GM19238 (cell line): ENCODE measurements at regions not wholly inside any gene's neighbourhood (a gene's known extent, or its start where the extent isn't known, plus 50 kb on each side); places are given as distances from the start of the nearest gene placed in this dataset.

Experiments
- DNase-seq: peaks from one replicate; pipeline ENCODE4 v3.0.0; 2011; ENCODE audit warnings: low spot score; ENCODE audit not compliant: insufficient read length

DNA sequence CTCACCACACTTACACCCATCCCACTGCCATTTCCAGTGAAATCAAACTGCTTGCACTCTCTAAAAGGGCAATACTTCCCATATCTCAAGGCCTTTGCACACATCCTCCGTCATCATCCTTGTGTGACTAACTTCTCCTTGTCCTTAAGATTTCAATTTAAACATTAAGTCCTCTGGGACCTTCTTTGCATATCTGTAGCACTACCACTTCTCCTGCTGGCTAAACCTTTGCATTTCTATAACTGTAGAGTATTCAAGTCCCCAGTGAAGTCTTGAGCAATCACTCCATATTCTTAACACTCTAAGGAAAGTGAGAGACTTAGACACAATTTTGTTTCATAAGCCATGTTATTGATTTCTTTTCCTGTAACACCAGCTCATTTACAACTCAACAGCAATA, 136.8 kb upstream of the EPHA4 start:
- no peak for DNase-seq

DNA sequence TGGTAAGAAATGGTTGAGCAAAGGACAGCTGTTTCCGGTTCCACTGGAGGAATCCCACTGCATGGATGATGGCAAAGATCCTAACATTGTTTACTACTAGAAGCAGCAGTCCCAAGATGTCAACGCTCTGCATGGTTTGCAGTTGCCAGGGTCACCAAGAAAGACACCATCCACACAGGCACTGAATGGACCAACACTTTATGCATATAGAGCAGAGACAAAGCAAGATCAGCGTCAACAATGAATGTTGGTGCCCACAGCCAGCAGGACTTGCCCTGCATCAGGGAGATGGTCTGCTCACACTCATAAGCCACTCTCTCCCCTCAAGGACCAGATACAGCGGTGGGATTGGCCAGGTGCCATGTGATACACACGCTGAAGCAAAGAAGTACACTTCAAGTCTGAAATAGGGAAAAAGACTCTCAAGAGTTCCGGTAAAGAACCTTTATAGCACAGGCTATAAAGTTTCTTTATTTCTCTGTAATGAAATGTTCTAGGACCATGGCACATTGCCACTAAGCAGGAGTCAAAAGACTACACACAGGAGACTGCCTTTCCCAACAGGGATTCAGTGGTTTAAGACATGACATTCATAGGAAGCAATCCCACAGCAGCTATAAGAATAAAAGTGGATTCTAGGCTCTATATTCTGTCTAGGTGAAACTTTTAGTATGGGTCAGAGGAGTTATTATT, 133.2 kb upstream of the EPHA4 start:
- DNase-seq = no peak

DNA sequence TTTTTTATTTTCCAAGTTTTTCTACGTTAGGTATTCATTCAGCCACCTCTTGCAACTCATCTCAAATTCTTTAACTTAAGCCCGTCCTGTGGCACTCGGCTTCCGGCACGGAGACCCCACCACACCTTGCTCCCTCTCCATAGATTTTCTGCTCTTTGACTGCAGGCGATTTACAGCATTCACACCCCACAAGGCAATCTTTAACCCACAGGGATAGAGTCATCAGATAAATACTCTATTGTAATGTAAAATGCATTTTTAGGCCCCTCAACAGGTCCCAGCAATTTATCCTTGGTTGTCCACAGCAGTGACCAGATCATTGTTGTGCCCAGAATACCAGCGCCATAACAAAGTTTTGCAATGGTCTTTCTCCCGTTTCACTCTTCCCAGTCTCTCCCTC, 132.3 kb upstream of the EPHA4 start:
- DNase-seq = no peak

DNA sequence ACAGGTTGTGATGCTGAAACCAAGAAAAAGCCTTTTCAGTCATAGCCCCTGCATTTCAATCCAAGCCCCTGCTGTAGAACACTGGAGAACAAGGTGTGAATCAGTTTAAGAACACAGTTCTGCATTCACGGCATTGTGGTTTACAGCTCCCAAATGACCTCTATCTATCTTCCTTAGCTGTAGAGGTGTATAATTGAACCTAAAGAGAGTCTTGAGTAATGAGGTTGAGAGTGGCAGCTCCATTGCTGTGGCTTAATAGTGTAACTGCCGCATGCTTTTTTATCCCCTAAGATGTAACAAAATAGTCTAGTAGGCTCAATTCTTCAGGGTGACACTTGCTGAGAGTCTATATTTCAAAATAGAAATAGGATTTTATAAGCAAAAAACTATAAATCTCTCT, 121.3 kb upstream of the EPHA4 start:
- DNase-seq = no peak

DNA sequence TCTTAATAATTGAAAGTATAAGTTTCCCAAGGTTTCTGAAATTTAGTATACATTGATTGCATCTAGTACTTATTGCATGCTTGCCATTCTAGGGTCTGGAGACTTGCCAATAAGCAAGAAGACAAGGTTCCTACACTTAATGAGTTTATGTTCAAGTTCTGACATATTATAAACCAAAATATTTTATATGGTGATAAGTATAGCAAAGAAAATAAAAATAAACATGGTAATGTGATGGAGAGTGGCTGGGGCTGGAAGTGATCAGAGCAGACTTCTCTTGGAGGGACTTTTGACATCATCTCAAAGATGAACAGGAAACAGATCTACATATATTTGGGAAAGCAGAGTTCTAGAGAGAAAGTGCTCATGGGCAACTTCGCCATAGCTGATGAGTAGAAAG, 119.5 kb upstream of the EPHA4 start:
- no peak for DNase-seq

DNA sequence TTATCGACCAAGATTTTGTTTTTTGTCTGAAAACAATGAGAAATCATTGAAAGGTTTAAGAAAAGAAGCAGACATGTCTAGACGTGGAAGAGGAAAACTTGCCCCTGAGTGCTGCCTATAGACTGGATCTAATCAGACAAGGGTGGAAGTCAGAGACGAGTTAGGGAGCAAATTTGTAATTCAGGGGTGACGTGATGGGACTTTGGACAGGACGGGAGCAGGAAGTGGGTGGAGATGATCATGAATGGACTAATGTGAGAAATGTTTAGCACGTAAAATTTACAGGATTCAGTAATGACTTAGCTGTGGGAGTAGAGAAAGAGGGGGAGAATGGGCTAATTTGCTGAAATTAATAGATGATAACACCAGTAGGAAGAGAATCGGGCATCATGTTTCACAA, 117.0 kb upstream of the EPHA4 start:
- DNase-seq = no peak

DNA sequence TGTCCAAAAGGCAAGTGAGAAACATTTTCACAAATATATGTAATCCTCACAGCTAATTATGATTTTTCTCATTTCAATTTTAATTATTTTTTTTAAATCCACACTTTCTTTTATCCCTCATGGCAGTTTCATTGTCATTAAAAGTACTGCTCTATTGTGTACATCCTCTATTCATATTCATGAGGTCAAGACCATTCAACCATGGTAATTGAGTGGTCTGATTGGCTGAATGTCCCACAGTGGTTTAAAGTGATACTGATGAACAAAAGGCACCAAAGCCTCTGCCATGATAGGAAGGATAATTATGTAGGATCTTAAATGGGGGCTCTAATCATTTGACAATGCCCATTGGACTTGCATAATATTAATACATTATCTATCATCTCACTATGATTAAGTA, 108.4 kb upstream of the EPHA4 start:
- no peak for DNase-seq

DNA sequence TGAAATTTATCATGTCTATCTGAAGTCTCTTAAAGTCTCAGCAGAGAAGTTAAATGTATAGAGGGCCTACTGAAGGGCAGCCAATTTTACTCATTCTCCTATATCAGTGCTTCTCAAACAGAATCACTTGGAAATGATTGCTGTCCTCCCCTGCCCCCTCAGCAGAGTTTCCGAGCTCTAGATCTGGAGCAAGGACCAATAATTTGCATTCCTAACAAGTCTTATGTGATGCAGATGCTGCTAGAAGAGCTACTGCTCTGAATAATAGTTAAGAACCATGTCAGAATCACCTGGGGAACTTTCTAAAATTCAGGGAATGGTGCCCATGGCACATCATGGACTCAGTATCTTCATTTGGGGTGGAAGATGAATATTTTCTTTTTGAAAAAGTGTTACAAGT, 105.6 kb upstream of the EPHA4 start:
- no peak for DNase-seq

DNA sequence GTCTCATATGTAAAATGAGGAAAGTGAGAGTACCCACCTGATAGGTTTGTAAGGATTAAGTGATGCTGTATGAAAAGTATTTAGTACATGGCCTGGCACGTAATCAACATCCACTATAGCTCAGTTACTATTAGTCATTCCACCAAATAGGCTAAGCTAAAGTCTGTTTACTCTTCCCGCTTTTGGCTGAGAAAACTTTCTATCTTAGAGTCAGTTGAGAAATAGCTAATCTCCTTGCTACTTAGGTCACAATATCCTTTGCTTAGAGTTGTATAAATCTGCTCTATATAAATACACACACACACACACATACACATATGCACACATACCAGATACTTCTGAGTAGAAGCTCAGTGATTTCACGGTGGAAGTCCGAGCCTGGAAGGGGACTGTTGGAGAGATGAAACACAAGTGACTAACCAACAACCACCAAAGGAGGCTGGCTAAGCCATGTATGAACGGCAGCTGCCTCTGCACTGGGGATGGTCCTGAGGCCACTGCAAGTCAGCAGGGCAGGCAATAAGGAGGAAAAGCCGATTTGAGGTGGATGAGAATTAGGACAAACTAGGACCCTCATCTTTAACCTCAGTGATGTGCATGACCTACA, 104.6 kb upstream of the EPHA4 start:
- DNase-seq = no peak

DNA sequence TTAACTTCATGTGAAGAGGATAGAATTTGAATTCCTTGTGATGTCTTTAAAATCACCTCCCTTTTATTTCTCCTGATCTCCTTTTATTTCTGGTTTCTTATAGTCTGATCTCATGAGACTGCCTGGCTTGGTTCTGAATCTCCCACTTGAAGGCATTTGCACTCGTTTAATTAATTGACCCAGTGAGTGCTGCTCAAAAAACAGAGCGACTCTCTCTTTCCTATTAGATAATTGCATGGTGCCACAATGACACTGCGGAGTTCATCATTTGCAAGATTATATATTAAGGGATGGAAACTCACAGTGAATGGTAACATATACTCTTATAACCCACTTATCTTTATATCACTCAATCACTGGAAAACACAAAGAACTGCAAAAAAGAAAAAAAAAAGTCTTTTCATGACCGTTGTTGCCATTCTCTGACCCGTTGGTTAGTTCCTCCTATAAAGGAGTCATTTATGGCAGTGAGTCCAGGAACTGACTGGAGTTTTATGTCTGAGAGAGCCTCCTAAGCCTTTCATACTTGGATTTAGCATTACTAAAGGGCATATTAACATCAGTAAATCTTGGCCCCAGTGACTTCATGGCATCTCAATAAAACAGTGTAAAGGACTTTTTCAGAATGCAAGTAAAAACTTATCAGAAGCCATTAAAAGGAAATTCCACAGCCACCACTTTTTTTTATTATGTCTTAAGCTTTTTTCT, 103.3 kb upstream of the EPHA4 start:
- no peak for DNase-seq

DNA sequence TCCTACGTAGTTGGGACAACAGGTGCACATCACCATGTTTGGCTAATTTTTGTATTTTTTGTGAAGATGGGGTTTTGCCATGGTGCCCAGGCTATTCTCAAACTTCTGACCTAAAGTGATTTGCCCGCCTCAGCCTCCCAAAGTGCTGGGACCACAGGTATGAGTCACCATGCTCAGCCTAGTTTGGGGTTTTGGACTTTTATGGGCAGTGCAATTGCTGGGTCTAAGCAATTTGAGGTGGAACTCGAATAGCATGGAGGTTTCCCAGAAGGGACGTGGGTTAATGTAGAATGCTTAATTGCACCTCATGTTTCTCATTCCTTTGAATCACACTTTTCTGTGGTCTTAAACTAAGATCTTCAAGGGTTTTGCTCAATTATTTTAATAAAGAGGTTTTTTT, 102.3 kb upstream of the EPHA4 start:
- DNase-seq = no peak

DNA sequence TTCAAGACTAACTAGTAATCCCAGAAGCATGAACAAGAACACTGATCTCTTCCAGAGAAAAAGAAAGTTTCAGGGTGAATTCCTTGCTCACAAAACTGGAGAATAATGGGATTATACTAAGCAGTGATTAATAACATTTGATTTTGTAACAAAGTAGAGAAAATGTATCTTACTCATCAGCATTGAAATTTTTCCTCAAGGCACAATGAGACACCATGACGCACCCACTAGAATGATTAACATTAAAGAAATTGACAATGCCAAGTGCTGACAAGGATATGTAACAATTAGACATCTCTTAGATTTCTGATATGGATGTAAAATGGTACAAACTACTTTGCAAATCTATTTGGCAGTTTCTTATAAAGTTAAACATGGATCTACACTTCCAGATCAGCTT, 101.1 kb upstream of the EPHA4 start:
- no peak for DNase-seq

DNA sequence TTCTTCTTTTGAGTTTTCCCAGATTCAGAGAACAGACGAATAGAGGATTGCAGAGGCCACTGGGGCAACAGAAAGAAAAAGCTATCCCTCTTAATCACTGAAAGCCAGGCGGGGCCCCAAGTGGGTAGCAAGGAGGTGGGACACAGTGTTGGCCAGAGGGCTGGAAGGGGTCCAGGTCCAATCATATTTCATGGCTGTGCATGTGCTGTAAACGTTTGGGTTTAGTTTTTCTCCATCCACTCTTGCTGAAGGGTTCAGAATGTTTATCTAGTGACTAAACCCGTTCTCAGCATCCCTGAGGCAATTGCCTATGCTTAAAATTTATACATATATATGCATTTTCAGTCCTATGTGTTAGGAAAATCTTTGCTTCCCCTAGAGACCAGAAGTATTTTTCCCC, 99.4 kb upstream of the EPHA4 start:
- DNase-seq = no peak

DNA sequence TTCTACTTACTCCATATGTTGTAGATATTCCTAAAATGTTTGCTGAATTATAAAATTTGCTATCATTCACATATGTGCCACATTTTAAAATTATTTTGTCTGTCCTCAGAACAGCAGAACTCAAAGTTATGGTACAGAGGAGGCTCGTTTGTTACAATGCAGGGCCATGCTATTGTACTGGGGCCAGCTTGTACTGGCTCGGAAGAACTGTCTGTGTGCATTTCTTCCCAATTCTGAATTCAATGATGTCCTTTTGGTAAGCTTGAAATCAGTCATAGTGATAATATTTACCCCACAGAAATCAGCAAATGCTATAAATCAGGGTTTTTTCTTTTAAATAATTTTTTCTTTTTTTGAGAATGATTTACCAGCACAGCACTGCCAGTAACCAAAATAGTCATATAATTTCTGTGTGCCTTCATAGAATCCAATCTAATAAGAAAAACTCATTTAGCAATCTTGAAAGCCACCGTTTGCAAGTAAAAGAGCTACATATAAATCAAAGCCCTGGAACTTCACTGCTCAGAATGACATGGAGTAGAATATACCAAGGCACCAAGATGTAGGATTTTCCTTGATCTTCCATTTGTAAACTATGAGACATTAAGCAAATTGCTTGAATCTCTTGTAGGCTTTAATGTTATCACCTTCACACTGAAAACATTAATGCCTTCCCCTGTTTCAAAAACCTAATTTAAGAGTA, 90.7 kb upstream of the EPHA4 start:
- DNase-seq = no peak

DNA sequence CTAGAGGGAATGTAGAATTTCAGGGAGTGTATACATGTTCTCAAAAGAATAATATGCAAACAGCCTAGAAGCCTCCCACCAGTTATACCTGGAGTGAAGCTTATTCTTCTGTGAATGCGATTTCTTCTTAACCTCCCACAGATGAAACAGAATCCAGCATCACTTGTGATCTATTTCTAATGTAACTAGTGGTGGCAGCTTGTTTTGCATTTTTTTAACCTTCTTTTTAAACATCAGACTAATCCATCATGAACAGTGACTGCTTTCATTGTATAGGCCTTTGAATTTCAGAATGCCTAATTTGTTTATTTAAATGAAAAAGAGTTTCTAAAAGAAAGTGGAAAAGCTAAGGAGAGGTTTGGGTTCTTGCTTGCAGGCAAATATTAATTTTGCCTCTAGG, 85.7 kb upstream of the EPHA4 start:
- no peak for DNase-seq

DNA sequence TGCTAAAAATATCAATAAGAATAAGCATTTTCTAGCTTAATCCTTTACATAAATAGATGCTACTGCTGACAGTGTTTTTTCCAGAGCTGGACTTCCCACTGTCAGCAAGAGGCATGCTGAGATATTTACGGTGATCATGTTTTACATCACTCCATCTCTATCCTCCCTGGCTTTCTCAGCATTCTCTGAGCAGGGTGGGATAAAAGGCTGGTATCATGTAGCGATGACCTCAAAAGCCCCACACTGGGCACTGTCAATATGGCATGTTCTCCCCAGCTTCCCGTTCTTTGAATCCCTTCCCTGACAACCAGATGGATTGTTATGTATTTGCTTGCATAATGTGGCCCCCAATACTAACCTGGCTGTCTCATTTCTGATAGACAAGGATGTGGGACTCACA, 83.2 kb upstream of the EPHA4 start:
- DNase-seq = no peak

DNA sequence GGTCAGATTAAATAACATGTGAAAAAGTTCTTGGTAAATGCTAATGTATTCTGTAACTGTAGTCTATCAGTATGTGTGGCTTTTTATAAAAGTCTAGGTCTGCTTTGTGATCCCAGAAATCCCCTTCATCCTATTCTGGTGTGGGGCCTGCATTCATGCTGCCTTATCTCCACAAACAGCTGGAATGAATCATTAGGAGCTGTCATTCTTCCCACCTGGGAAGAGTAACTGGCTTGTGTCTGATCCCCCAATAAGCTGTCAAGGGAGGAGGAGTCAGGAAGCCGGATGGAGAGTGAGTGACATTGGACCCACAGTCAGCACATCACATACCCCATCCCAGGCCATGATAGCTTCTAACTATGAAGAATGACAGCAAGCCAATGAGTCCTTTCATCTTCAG, 81.1 kb upstream of the EPHA4 start:
- no peak for DNase-seq

DNA sequence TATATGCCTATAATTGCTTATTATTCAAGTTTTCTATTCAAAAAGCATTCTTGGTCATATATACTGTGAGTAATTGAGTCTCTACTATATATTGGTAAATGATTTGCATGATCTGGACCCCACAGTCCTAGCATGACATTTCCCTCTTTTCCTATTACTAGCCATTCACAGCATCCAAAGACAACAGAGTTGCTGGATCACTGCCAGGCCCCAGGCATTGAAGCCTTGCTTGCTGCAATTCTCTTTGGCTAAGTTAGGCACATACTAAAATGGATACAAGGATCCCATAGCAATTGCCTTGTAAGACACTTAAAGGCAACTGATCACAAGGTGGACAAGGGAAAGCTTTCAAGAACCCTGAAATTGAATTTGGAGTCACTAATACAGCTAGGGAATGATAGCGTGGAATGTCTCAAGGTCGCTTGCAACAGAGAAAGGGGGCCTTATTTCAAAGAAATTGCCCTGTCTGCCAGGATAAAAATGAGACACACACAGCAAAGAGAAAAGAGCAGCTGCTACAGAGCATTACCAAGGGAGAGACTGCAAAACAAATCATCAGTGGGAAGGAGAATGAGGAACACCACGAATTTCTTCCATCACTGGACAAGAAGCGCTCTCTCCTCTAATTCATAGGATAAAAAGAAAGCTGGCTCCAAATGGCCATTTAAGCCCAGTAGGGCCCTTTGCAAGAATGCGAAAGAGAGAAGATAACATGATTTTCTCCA, 77.1 kb upstream of the EPHA4 start:
- DNase-seq = no peak

DNA sequence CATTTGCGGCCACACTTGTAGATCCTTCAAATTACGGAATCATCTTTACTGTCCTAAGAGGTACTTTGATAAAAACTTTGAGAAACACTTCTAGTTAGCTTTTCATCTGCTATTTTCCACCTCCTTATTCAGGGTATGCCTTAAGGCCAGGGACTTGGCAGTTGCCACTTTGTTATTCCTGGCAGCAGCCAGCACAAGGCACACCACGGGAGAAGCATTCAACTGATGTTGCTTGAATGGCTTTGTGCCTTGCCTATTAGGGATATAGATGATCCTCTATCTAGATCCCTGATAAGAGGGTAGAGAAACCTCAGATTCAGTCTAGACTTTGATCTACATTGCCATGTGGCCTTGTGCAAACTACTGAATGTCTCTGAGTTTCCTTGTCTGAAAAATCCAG, 70.3 kb upstream of the EPHA4 start:
- DNase-seq = no peak

DNA sequence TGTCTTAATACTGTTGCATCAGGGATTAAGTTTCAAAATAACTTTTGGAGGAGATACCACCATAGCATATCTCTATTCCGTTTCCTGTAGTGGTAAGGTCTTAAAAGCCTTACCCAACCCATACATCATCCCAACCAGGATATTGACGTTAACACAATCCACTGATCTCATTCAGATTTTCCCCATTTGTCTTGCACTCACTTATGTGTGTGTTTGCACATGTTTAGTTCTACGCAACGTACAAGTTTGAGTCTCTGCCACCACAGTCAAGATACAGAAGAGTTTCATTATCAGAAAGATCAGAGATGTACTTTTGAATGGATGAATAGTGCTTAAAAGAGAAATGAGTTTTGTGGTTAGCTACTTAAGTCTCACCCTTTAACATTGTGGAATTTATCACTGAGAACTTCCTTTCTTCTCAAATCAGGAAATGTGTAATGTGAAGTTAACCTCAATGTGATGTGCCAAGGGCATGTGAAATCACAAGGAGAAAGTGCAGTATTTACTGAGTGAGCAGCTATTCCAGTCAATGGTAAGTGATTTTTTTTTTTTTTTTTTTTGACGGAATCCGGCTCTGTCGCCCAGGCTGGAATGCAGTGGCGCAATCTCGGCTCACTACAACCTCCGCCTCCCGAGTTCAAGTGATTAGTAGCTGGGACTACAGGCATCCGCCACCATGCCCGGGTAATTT, 69.2 kb upstream of the EPHA4 start:
- DNase-seq = no peak

DNA sequence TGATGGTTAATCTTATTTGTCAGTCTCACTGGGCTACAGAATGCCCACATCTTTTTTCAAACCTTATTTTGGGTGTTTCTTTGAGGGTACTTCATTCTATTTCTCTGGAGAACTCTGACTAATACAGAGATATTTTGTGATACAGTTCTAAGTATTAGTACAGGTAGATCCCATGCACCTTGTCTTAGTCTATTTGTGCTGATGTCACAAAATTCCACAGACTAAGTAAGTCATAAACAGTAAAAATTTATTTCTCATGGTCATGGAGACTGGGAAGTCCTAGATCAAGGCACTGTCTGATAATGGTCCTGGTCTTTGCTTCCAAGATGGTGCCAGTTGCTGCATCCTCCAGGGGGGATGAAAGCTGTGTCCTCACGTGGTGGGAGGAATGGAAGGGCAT, 68.6 kb upstream of the EPHA4 start:
- DNase-seq = no peak
